ENCODE measurements at regions not wholly inside any gene's neighbourhood (a gene's known extent, or its start where the extent isn't known, plus 50 kb on each side); places are given as distances from the start of the nearest gene placed in this dataset.

DNA sequence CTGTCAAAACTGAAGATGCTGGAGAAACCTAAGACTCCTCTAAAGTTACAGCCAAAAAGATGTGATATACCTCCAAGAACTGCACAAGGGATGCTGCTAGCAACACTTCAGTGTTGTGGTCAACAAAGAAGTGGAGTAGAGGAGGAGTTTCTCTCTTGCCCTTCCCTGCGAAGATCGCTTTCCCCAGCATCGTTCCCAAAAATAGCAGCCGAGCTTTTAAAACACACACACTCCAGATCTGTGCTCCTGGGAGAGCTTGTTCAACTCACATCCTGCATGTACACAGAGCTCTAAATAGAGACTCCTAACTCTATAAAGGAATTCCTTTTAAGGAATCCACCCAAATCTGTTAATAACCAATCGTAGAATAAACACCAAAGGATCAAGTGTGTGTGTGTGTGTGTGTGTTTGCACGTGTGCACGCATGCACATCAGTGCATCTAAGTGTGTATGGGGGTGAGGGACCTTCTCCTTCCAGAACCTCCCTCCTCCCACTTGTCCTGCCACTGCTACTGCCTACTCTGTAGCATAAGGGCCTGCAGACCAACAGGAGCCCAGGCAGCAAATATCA is 58.5 kb downstream of the PSMG1 start:
- DNase-seq (ENCODE audit: low read depth in 1 of 2, low spot score in 2 of 2) = no peak
- Histone ChIP-seq H3K27me3 (replicated peaks) (no peaks in the 10 kb centered on the region), H3K36me3 (no peaks in the 10 kb centered on the region), H3K9me3 (replicated peaks) (no peaks in the 10 kb centered on the region), H3K4me3 (no peak overlapping the region), H3K27ac (no peak overlapping the region), H3K4me1 (replicated peaks) (0 out of 2 replicates have a peak, but pooled peaks cover 2% of the 10 kb centered on the region)

DNA sequence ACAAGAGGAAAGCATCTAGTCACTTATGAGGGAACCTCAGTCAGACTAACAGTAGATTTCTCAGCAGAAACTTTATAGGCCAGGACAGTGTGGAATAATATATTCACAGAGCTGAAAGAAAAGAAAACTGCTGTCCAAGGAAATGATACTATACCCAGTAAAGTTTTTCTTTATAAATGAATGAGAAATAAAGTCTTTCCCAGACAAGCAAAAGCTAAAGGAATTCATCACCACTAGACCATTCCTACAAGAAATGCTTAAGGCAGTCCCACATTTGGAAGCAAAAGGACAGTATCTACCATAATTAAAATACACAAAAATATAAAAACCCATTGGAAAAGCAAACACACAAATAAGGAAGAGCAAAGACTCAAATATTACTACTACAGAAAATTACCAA is 59.9 kb downstream of the PSMG1 start:
- no peak for DNase-seq (ENCODE audit: low read depth in 1 of 2, low spot score in 2 of 2)
- no peak overlapping the region for H3K27ac ChIP-seq
- H3K9me3 ChIP-seq (replicated peaks) = no peaks in the 10 kb centered on the region
- 0 out of 2 replicates have a peak, but pooled peaks cover 2% of the 10 kb centered on the region for H3K4me1 ChIP-seq (replicated peaks)
- no peaks in the 10 kb centered on the region for H3K36me3 ChIP-seq
- no peak overlapping the region for H3K4me3 ChIP-seq
- no peaks in the 10 kb centered on the region for H3K27me3 ChIP-seq (replicated peaks)

GRCh38 chr21:39121600-39122355 is 61.5 kb downstream of the PSMG1 start:
- Histone ChIP-seq H3K9me3 (replicated peaks) (no peaks in the 10 kb centered on the region), H3K4me3 (no peak overlapping the region), H3K36me3 (no peaks in the 10 kb centered on the region), H3K4me1 (replicated peaks) (0 out of 2 replicates have a peak, but pooled peaks cover 2% of the 10 kb centered on the region), H3K27ac (no peak overlapping the region), H3K27me3 (replicated peaks) (no peaks in the 10 kb centered on the region)
- DNase-seq (ENCODE audit: low read depth in 1 of 2, low spot score in 2 of 2) = no peak

DNA sequence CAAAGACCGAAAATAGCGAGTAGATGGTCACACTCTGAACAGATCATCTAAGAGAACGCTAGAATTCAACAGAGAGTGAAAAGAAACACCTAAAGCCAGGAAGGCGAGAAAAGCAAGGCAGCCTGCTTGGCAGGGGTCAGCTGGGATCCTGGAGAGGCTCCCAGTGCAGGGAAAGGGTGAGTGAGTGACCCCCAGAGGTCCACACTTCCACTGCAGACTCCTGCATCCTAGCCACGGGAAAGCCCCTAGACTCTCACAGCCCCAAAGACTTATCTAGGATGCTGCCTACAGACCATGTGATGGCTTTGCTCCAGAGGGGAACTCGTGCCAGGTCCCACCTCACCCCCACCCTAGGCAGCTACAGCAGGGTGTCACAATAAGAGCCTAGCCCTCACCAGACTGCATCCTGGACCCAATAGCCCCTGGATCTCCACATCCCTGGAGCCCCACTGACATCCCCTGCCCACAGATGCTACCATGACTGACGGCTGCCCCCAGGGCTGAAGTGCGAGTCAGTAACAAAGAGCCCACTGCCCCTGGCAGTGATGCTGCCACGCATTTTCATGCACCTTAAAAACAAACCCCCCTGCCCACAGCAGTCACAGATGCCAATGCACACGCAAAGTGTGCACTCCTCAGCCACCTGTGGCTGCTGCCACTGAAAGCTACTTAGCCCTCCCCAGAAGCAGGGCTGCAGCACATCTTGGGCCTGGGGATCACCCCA is 62.2 kb downstream of the PSMG1 start:
- Histone ChIP-seq H3K4me3 (no peak overlapping the region), H3K9me3 (replicated peaks) (no peaks in the 10 kb centered on the region), H3K27me3 (replicated peaks) (no peaks in the 10 kb centered on the region), H3K4me1 (replicated peaks) (peaks cover 7% of the 10 kb centered on the region), H3K27ac (no peak overlapping the region), H3K36me3 (no peaks in the 10 kb centered on the region)
- no peak for DNase-seq (ENCODE audit: low read depth in 1 of 2, low spot score in 2 of 2)

- Histone ChIP-seq H3K9me3 (replicated peaks) (no peaks in the 10 kb centered on the region), H3K4me1 (replicated peaks) (peaks cover 16% of the 10 kb centered on the region), H3K27ac (no peak overlapping the region), H3K4me3 (no peak overlapping the region), H3K27me3 (replicated peaks) (no peaks in the 10 kb centered on the region), H3K36me3 (no peaks in the 10 kb centered on the region)
- no peak for DNase-seq (ENCODE audit: low read depth in 1 of 2, low spot score in 2 of 2)
These were observed 63.4 kb downstream of the PSMG1 start for GRCh38 chr21:39119891-39120290.

DNA sequence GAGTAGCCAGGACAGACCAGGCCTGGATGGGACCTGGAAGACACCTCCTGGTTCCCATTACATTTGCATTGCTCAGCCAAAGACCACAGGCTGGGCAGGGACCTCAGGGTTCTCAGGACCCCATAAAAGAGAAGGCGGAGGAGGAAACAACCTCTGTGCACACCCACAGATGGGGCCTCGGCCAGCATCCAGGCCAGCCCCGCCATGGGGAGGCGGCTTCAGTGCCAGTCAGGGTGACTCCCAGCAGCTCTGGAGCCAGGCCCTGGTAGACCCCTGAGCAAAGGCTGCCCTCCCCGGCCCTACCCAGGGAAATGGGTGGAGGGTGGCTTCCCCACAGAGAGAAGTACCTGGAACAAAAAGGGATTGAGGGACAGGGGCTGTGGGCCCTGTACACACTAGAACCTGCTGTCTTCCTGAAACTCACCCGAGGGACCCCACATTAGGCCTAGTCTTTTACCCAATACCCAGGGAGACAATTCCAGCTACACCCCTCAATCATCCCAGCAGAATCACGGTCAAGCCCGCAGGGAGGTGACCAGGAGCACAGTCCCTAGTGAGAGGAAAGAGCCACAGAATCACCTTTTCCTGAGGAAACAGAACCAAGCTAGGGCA is 64.5 kb downstream of the PSMG1 start:
- DNase-seq (ENCODE audit: low read depth in 1 of 2, low spot score in 2 of 2) = no peak
- no peak overlapping the region for H3K27ac ChIP-seq
- no peaks in the 10 kb centered on the region for H3K36me3 ChIP-seq
- peaks cover 23% of the 10 kb centered on the region for H3K4me1 ChIP-seq (replicated peaks)
- H3K4me3 ChIP-seq = no peak overlapping the region
- no peaks in the 10 kb centered on the region for H3K27me3 ChIP-seq (replicated peaks)
- no peaks in the 10 kb centered on the region for H3K9me3 ChIP-seq (replicated peaks)

GRCh38 chr21:39118061-39118460 is 65.2 kb downstream of the PSMG1 start:
- Histone ChIP-seq H3K27ac (no peak overlapping the region), H3K4me3 (no peak overlapping the region), H3K36me3 (no peaks in the 10 kb centered on the region), H3K27me3 (replicated peaks) (no peaks in the 10 kb centered on the region), H3K9me3 (replicated peaks) (no peaks in the 10 kb centered on the region), H3K4me1 (replicated peaks) (peaks cover 23% of the 10 kb centered on the region)
- no peak for DNase-seq (ENCODE audit: low read depth in 1 of 2, low spot score in 2 of 2)

DNA sequence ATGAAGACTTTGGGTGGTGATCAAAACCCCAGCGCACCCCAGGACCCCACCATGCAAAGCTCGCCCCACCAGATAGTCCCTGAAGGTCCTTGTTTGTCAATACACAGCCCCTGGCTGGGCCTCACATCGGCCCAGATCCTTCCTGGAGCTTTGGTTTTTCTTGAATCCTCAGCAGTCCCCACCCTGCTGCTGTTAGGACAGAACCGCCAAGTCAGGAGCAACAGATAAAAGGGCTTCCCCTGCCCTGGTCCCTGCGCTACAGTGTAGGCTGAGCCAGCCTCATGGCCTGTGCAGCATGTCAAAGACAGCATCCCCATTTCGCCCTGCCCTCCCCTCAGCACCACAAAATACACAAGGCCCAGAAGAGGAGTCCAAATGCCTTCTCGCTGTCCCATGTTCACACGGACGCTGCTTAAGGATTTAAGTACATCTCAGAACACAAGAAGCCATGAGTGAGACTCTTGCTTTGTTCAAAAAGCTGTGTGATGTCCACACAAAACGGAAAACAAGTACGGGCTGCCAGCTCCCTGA is 65.7 kb downstream of the PSMG1 start:
- peak in 1 of 2 experiments; percentile 29 for DNase-seq (ENCODE audit: low read depth in 1 of 2, low spot score in 2 of 2)
- H3K4me1 ChIP-seq (replicated peaks) = peaks cover 23% of the 10 kb centered on the region
- no peak overlapping the region for H3K4me3 ChIP-seq
- no peaks in the 10 kb centered on the region for H3K36me3 ChIP-seq
- H3K27me3 ChIP-seq (replicated peaks) = no peaks in the 10 kb centered on the region
- H3K9me3 ChIP-seq (replicated peaks) = no peaks in the 10 kb centered on the region
- H3K27ac ChIP-seq = no peak overlapping the region

DNA sequence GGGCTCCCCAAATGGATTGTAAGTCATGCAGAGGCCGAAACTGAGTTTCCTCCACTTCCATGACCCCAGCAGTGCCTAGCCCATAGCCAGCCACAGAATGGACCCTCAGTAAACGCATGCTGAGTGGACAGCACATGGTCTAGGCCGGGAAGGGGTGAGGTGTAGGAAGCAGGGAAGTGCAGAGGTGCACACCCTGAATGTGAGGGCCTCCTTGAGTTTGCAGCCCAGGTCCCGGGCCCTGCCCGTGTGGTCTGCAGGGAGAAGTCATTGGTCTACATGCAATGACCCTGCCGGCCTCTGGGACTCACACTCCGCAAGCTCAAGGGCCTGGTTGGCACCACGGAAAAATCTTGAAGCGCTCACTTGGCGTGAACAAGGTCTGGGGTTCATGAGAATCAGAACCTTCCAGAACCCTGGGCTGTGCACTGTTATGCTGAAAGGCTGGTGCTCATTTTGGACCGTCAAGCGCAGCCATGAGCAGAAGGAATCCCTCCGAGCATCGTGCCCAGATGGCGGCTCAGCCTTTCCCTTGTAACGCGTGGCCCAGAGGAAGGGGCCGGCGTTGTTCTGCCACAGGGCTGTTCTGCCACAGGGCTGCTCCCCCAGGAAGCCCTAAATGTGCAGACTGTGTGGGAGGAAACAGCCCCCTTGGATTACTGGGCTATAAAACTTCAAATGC is 66.4 kb downstream of the PSMG1 start:
- Histone ChIP-seq H3K36me3 (no peaks in the 10 kb centered on the region), H3K4me1 (replicated peaks) (peaks cover 23% of the 10 kb centered on the region), H3K27ac (no peak overlapping the region), H3K27me3 (replicated peaks) (no peaks in the 10 kb centered on the region), H3K4me3 (no peak overlapping the region), H3K9me3 (replicated peaks) (no peaks in the 10 kb centered on the region)
- no peak for DNase-seq (ENCODE audit: low read depth in 1 of 2, low spot score in 2 of 2)

- peak in 1 of 2 experiments; percentile 69 for DNase-seq (ENCODE audit: low read depth in 1 of 2, low spot score in 2 of 2)
- Histone ChIP-seq H3K27ac (peak overlapping the region; percentile 53), H3K4me1 (replicated peaks) (peaks cover 23% of the 10 kb centered on the region), H3K9me3 (replicated peaks) (no peaks in the 10 kb centered on the region), H3K4me3 (no peak overlapping the region), H3K36me3 (no peaks in the 10 kb centered on the region), H3K27me3 (replicated peaks) (no peaks in the 10 kb centered on the region)
These were observed 67.5 kb downstream of the PSMG1 start for GRCh38 chr21:39115576-39116235.

- no peaks in the 10 kb centered on the region for H3K9me3 ChIP-seq (replicated peaks)
- H3K4me1 ChIP-seq (replicated peaks) = peaks cover 30% of the 10 kb centered on the region
- no peaks in the 10 kb centered on the region for H3K36me3 ChIP-seq
- DNase-seq (ENCODE audit: low read depth in 1 of 2, low spot score in 2 of 2) = peak; percentile 85 to 89
- peak overlapping the region; percentile 53 for H3K27ac ChIP-seq
- no peak overlapping the region for H3K4me3 ChIP-seq
- no peaks in the 10 kb centered on the region for H3K27me3 ChIP-seq (replicated peaks)
These were observed 68.2 kb downstream of the PSMG1 start for GRCh38 chr21:39114871-39115575.

DNA sequence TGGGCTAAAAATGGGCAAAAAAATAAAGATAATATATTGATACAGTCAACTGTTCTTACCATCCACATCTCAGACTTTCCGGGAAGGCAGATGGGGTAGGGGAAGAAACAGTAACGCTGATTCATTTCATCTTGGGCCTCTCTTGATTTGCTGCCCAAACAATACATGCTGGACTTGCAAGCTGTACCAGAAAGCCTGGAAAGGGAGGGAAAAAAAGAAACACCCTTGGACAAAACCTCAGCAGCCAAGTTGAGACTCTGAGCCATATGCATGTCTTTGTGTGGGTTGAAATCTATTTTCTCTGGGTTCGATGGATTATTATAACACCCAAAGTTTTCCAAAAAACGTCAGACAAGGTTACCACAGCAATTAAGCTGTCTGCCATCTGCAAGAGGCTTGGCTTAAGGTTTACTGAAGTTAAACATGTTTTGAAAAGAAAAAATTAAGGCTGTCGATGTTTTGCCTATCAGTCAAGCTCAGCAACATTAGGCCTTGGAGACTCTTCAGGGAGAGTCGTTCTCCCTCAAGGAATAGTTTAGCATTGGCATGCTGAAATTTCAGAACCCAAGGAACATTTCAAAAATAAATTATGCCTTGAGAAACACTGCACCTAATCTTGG is 71.2 kb downstream of the PSMG1 start:
- Histone ChIP-seq H3K27ac (no peak overlapping the region), H3K27me3 (replicated peaks) (no peaks in the 10 kb centered on the region), H3K9me3 (replicated peaks) (no peaks in the 10 kb centered on the region), H3K36me3 (no peaks in the 10 kb centered on the region), H3K4me1 (replicated peaks) (peaks cover 31% of the 10 kb centered on the region), H3K4me3 (no peak overlapping the region)
- DNase-seq (ENCODE audit: low read depth in 1 of 2, low spot score in 2 of 2) = no peak
